Liver (tissue), 8 donors: ENCODE measurements at regions not wholly inside any gene's neighbourhood (a gene's known extent, or its start where the extent isn't known, plus 50 kb on each side); places are given as distances from the start of the nearest gene placed in this dataset.

Source experiments
- DNase-seq: peaks from one replicate; pipeline ENCODE4 v3.0.0-alpha.2; 2017; ENCODE audit warnings: low spot score
- H3K27ac ChIP-seq, 2 donors: one replicate each; pipeline ENCODE4 v1.7.0; 2013; ENCODE audit warnings: inconsistent platforms in 2 of 2, low read length in 2 of 2, control low read depth in 1 of 2, low read depth in 1 of 2, mild to moderate bottlenecking in 1 of 2
- H3K27me3 ChIP-seq, 4 donors: one replicate each; pipeline versions ENCODE4 v1.6.1 to v1.7.0; 2013; ENCODE audit warnings: low read length in 3 of 4, inconsistent platforms in 1 of 4, mild to moderate bottlenecking in 1 of 4, moderate library complexity in 1 of 4; ENCODE audit not compliant: control insufficient read depth in 4 of 4, insufficient read depth in 4 of 4
- H3K36me3 ChIP-seq, 4 donors: one replicate each; pipeline versions ENCODE4 v1.6.1 to v1.7.0; 2013; ENCODE audit warnings: low read length in 3 of 4, mild to moderate bottlenecking in 3 of 4, low read depth in 1 of 4, moderate library complexity in 1 of 4; ENCODE audit not compliant: control insufficient read depth in 4 of 4, insufficient read depth in 3 of 4
- H3K4me1 ChIP-seq, 4 donors: one replicate each; pipeline versions ENCODE4 v1.6.1 to v1.7.0; 2013; ENCODE audit warnings: low read length in 3 of 4, mild to moderate bottlenecking in 3 of 4, moderate library complexity in 1 of 4; ENCODE audit not compliant: control insufficient read depth in 4 of 4, insufficient read depth in 4 of 4
- H3K4me3 ChIP-seq, 3 donors: one replicate each; pipeline versions ENCODE4 v1.6.1 to v1.7.0; 2013; ENCODE audit warnings: low read length in 3 of 3, control low read depth in 1 of 3, low read depth in 1 of 3, mild to moderate bottlenecking in 1 of 3
- H3K9ac ChIP-seq, 2 donors: one replicate each; pipeline ENCODE4 v1.7.0; 2013; ENCODE audit warnings: low read length in 2 of 2, mild to moderate bottlenecking in 2 of 2, moderate library complexity in 2 of 2, control low read depth in 1 of 2, low read depth in 1 of 2
- H3K9me3 ChIP-seq, 4 donors: one replicate each; pipeline versions ENCODE4 v1.6.1 to v1.7.0; 2013; ENCODE audit warnings: low read length in 3 of 4; ENCODE audit not compliant: control insufficient read depth in 4 of 4
- ATF3 ChIP-seq: IDR thresholded peaks from 2 replicates; pipeline ENCODE4 v1.6.1; 2016; ENCODE audit warnings: antibody characterized with exemption
- CTCF ChIP-seq: fragments of 150-350 bp; IDR thresholded peaks from 2 replicates; pipeline ENCODE4 v1.5.1; 2017; ENCODE audit warnings: improper control_type of control experiment, low read depth, low read length; ENCODE audit not compliant: missing input control
- EGR1 ChIP-seq, 2 donors: IDR thresholded peaks; 2 replicates each; pipeline ENCODE4 v1.6.1; 2016 to 2018; ENCODE audit warnings: antibody characterized with exemption in 2 of 2, low read depth in 2 of 2
- FOXA1 ChIP-seq: IDR thresholded peaks from 2 replicates; pipeline ENCODE4 v1.6.1; 2016; ENCODE audit warnings: antibody characterized with exemption
- FOXA2 ChIP-seq: IDR thresholded peaks from 2 replicates; pipeline ENCODE4 v1.6.1; 2016; ENCODE audit warnings: antibody characterized with exemption
- GABPA ChIP-seq, 2 donors: IDR thresholded peaks in 1 of 2; conservative IDR thresholded peaks in 1 of 2; 2 replicates each; pipeline ENCODE4 v1.6.1; 2016; ENCODE audit warnings: antibody characterized with exemption in 2 of 2, mild to moderate bottlenecking in 1 of 2, moderate library complexity in 1 of 2
- HNF4A ChIP-seq, 2 donors: conservative IDR thresholded peaks; 2 replicates each; pipeline ENCODE4 v1.6.1; 2016; ENCODE audit warnings: antibody characterized with exemption in 2 of 2, mild to moderate bottlenecking in 2 of 2
- HNF4G ChIP-seq: IDR thresholded peaks from 2 replicates; pipeline ENCODE4 v1.6.1; 2016; ENCODE audit warnings: antibody characterized with exemption
- JUND ChIP-seq, 2 donors: IDR thresholded peaks; 2 replicates each; pipeline ENCODE4 v1.6.1; 2016; ENCODE audit warnings: antibody characterized with exemption in 2 of 2
- MAX ChIP-seq: IDR thresholded peaks from 2 replicates; pipeline ENCODE4 v1.6.1; 2016; ENCODE audit warnings: antibody characterized with exemption
- NR2F2 ChIP-seq: IDR thresholded peaks from 2 replicates; pipeline ENCODE4 v1.6.1; 2016; ENCODE audit warnings: antibody characterized with exemption
- RAD21 ChIP-seq, 2 donors: IDR thresholded peaks; 2 replicates each; pipeline ENCODE4 v1.6.1; 2016; ENCODE audit warnings: antibody characterized with exemption in 2 of 2, mild to moderate bottlenecking in 2 of 2
- REST ChIP-seq: IDR thresholded peaks from 2 replicates; pipeline ENCODE4 v1.6.1; 2016; ENCODE audit warnings: antibody characterized with exemption, mild to moderate bottlenecking
- RXRA ChIP-seq, 2 donors: IDR thresholded peaks; 2 replicates each; pipeline ENCODE4 v1.6.1; 2017 to 2018; ENCODE audit warnings: antibody characterized with exemption in 2 of 2, mild to moderate bottlenecking in 1 of 2
- SP1 ChIP-seq: IDR thresholded peaks from 2 replicates; pipeline ENCODE4 v1.6.1; 2018; ENCODE audit warnings: antibody characterized with exemption, mild to moderate bottlenecking
- TAF1 ChIP-seq: conservative IDR thresholded peaks from 2 replicates; pipeline ENCODE4 v1.6.1; 2016; ENCODE audit warnings: antibody characterized with exemption, mild to moderate bottlenecking
- YY1 ChIP-seq: IDR thresholded peaks from 2 replicates; pipeline ENCODE4 v1.6.1; 2016; ENCODE audit warnings: antibody characterized with exemption, mild to moderate bottlenecking
- ZBTB33 ChIP-seq: IDR thresholded peaks from 2 replicates; pipeline ENCODE4 v1.6.1; 2016; ENCODE audit warnings: antibody characterized with exemption
- WGBS: extraction: QIAGEN DNeasy Blood & Tissue Kit; methylation state at CpG from one replicate; pipeline ENCODE4 v1.1.7; 2013; 5-methylcytosine and 5-hydroxymethylcytosine counted together
- donor health status: healthy.
- donor health status: healthy.
- donor health status: healthy.
- donor health status: healthy.
- donor health status: healthy.

- H3K4me3 ChIP-seq, result no peak overlapping the region
- H3K36me3 ChIP-seq, result no peaks in the 10 kb centered on the region
- no peaks in the 10 kb centered on the region for H3K4me1 ChIP-seq
- no peak for DNase-seq
- no peak for TF ChIP-seq NR2F2
- TF ChIP-seq JUND (IDR thresholded peaks at IDR 0.05), result no peak
- no peak for TF ChIP-seq MAX
- TF ChIP-seq SP1, result no peak
- TF ChIP-seq RXRA (IDR thresholded peaks at IDR 0.05), result no peak
- TF ChIP-seq HNF4A (conservative IDR thresholded peaks at IDR 0.05), result no peak
- no peak for TF ChIP-seq CTCF
- no peak for TF ChIP-seq ZBTB33
- no peak for TF ChIP-seq FOXA1
- no peak for TF ChIP-seq TAF1
- TF ChIP-seq RAD21 (IDR thresholded peaks at IDR 0.05), result no peak
- no peak for TF ChIP-seq REST
- no peak for TF ChIP-seq YY1
- TF ChIP-seq HNF4G, result no peak
- no peak for TF ChIP-seq GABPA (IDR thresholded peaks at IDR 0.05 in 1 of 2, conservative IDR thresholded peaks at IDR 0.05 in 1 of 2)
- no peak for TF ChIP-seq EGR1 (IDR thresholded peaks at IDR 0.05; ENCODE audit: low read depth in 2 of 2)
- TF ChIP-seq ATF3, result no peak
- TF ChIP-seq FOXA2, result no peak
- 73% methylated on average over 10 of the region's 10 CpGs for WGBS
- no peak overlapping the region for H3K9ac ChIP-seq
- no peaks in the 10 kb centered on the region for H3K27me3 ChIP-seq
- no peak overlapping the region for H3K27ac ChIP-seq
- H3K9me3 ChIP-seq, result no peaks in the 10 kb centered on the region
These were observed 470.5 kb upstream of the JAG1 start for GRCh38 chr20:11144114-11144950.
